ENCODE measurements at regions not wholly inside any gene's neighbourhood (a gene's known extent, or its start where the extent isn't known, plus 50 kb on each side); places are given as distances from the start of the nearest gene placed in this dataset.

DNA sequence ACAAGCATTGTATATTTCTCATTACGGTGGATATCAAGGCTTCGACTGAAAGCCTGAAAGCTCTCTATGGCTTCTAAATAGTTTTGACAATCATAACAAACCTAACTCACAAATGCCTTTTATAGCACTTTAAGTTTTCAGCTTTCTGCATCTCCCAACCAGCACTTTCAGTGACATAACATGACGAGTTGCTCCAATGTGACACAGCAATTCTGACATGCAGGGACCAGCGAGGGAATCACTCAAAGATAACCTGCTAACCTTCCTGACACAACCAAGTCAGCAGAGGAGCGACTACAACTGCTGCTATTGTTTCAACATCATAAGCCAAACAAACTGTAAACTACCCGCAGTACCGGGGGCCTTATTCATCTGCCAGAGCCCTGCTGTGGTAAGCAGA, 95.7 kb upstream of the CDH20 start:
- Histone ChIP-seq H3K27me3 (ENCODE audit: control insufficient read depth, insufficient read depth, low read length) (no peaks in the 10 kb centered on the region), H3K4me3 (ENCODE audit: low read length) (no peak overlapping the region), H3K4me1 (ENCODE audit: control insufficient read depth, insufficient read depth, low read length) (no peaks in the 10 kb centered on the region), H3K27ac (ENCODE audit: low read length) (no peak overlapping the region), H3K9me3 (replicated peaks; ENCODE audit: control insufficient read depth, low read depth, low read length) (peaks cover 3% of the 10 kb centered on the region), H3K36me3 (ENCODE audit: control insufficient read depth, insufficient read depth, low read length) (no peaks in the 10 kb centered on the region)
- 89% methylated on average over 3 of the region's 7 CpGs for WGBS (ENCODE audit: insufficient coverage)
- DNase-seq: no peak

DNA sequence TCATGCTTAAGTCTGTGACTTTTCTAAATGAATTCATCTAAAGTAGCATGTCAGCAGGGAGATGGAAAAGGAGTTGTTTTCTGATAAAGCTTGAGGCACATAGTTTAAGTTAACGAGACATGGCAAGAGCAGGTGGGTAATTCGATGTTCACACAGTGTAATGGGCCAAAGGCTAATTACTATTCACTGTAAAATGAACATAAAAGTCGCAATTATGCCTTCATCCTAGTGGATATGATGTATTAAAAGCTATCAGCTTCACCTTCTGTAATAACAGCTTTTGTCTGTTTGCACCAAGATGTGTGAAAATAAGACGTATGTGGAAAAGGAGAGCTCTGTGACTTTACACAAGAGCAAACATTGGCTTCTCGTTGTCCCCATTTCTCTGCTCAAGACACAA, 94.2 kb upstream of the CDH20 start:
- no CpG with 5 or more reads among the region's 5 CpGs for WGBS (ENCODE audit: insufficient coverage)
- Histone ChIP-seq H3K27me3 (ENCODE audit: control insufficient read depth, insufficient read depth, low read length) (no peaks in the 10 kb centered on the region), H3K27ac (ENCODE audit: low read length) (no peak overlapping the region), H3K9me3 (replicated peaks; ENCODE audit: control insufficient read depth, low read depth, low read length) (peaks cover 3% of the 10 kb centered on the region), H3K36me3 (ENCODE audit: control insufficient read depth, insufficient read depth, low read length) (no peaks in the 10 kb centered on the region), H3K4me3 (ENCODE audit: low read length) (no peak overlapping the region), H3K4me1 (ENCODE audit: control insufficient read depth, insufficient read depth, low read length) (no peaks in the 10 kb centered on the region)
- DNase-seq: no peak

DNA sequence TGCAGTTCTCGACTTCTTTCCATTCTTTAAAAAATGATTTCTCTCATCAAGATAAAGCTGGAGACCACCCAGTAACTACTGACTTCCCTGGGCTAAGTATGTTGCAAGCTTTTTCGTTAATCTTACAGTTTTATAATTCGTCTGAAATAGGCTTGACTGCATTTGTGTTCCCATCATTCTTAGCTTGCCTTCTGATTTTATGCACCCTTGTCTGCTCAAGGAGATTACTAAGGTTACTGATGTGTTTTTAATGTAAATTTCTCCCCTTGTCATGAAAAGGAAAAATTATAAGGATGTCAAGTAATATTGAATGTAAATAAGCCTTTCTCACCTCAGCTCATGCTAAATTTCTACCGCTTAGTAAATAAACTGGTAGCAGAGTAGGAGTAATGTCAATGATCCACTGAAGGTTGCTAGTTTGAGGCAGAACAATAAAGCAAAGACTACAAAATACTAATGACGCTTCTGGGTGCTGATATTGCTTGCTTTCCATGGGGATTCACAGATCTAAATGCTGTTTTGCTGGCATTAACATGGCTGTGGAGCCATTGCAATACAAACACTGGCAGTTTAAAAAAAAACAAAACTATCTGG, 91.9 kb upstream of the CDH20 start:
- no peak overlapping the region for H3K4me3 ChIP-seq (ENCODE audit: low read length)
- 80% methylated on average over 1 of the region's 5 CpGs for WGBS (ENCODE audit: insufficient coverage)
- no peaks in the 10 kb centered on the region for H3K36me3 ChIP-seq (ENCODE audit: control insufficient read depth, insufficient read depth, low read length)
- H3K4me1 ChIP-seq (ENCODE audit: control insufficient read depth, insufficient read depth, low read length): no peaks in the 10 kb centered on the region
- no peak overlapping the region for H3K27ac ChIP-seq (ENCODE audit: low read length)
- DNase-seq: no peak
- no peaks in the 10 kb centered on the region for H3K27me3 ChIP-seq (ENCODE audit: control insufficient read depth, insufficient read depth, low read length)
- peaks cover 3% of the 10 kb centered on the region for H3K9me3 ChIP-seq (replicated peaks; ENCODE audit: control insufficient read depth, low read depth, low read length)

DNA sequence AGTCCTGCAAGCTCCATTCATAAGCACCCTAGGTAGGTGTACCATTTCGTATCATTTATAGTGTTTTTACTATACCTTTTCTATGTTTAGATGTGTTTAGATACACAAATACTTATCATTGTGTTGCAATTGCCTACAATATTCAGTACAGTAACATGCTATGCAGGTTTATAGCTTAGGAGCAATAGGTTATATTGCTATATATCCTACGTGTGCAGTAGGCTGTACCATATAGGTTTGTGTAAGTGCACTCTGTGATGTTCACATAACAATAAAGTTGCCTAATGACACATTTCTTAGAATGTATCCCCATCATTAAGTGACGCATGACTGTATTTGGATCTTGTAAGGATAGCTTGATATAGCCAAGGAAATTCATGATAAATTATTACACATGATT, 88.6 kb upstream of the CDH20 start:
- no CpG with 5 or more reads among the region's 3 CpGs for WGBS (ENCODE audit: insufficient coverage)
- DNase-seq: no peak
- Histone ChIP-seq H3K27ac (ENCODE audit: low read length) (no peak overlapping the region), H3K27me3 (ENCODE audit: control insufficient read depth, insufficient read depth, low read length) (no peaks in the 10 kb centered on the region), H3K4me1 (ENCODE audit: control insufficient read depth, insufficient read depth, low read length) (no peaks in the 10 kb centered on the region), H3K4me3 (ENCODE audit: low read length) (no peak overlapping the region), H3K36me3 (ENCODE audit: control insufficient read depth, insufficient read depth, low read length) (no peaks in the 10 kb centered on the region), H3K9me3 (replicated peaks; ENCODE audit: control insufficient read depth, low read depth, low read length) (no peaks in the 10 kb centered on the region)

DNA sequence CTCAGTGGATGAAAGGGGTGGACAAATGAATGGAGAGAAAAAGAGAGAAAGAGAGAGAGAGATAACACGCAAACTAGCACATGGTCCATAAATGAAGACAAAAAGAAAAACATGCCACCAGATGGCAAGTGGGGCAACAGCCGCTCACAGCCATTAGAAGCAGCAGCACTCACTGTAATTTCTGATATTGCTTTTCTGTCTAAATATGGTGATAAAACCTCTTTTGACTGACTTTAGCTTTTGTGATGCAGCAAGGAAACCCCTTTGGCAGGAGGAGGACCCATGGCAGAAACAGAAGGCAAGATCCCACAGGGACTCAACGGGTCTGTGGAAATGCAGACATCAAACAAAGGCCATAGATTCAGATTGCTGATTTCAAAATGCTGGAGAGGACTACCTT, 88.0 kb upstream of the CDH20 start:
- Histone ChIP-seq H3K4me1 (ENCODE audit: control insufficient read depth, insufficient read depth, low read length) (no peaks in the 10 kb centered on the region), H3K9me3 (replicated peaks; ENCODE audit: control insufficient read depth, low read depth, low read length) (no peaks in the 10 kb centered on the region), H3K36me3 (ENCODE audit: control insufficient read depth, insufficient read depth, low read length) (no peaks in the 10 kb centered on the region), H3K27me3 (ENCODE audit: control insufficient read depth, insufficient read depth, low read length) (no peaks in the 10 kb centered on the region), H3K4me3 (ENCODE audit: low read length) (no peak overlapping the region), H3K27ac (ENCODE audit: low read length) (no peak overlapping the region)
- 90% methylated on average over 3 of the region's 3 CpGs for WGBS (ENCODE audit: insufficient coverage)
- no peak for DNase-seq

DNA sequence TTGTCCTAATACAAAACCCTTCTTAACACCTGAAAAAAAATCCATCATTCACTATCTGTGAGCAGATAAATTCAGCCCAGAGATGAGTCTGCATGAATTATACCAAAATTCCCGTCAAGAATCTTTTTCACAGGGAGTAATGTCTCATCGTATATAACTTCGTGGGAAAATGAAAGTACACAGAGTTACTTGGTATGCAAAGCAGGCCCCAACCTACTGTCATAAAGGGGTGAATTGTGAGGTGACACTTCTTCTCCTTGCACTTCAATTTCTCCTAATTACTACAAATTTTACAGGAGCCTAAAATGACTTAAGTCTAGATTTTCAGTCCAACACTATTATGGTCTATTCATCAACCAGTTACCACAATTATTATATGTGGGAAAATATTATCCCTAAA, 84.6 kb upstream of the CDH20 start:
- no CpG with 5 or more reads among the region's 3 CpGs for WGBS (ENCODE audit: insufficient coverage)
- H3K9me3 ChIP-seq (replicated peaks; ENCODE audit: control insufficient read depth, low read depth, low read length): no peaks in the 10 kb centered on the region
- H3K4me3 ChIP-seq (ENCODE audit: low read length): no peak overlapping the region
- no peaks in the 10 kb centered on the region for H3K4me1 ChIP-seq (ENCODE audit: control insufficient read depth, insufficient read depth, low read length)
- no peak for DNase-seq
- no peaks in the 10 kb centered on the region for H3K36me3 ChIP-seq (ENCODE audit: control insufficient read depth, insufficient read depth, low read length)
- no peaks in the 10 kb centered on the region for H3K27me3 ChIP-seq (ENCODE audit: control insufficient read depth, insufficient read depth, low read length)
- no peak overlapping the region for H3K27ac ChIP-seq (ENCODE audit: low read length)

DNA sequence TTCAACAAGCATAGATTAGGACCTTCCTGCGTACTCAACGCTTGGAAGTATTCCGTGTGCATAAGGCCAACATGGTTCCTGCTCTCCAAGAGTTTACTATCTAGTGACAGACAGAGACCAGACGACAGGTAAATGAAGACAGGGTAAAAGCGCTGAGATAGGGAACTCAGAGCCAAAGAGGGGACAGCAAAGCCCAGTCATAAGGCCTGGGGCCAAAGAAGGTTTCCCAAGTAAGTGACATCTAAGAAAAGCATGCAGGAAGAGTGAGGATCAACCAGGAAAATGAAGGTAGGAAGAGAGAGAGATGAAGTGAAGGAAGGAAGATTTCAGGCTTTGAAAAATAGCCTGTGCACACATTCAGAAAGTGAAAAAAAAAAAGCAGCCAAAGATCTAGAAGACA, 76.9 kb upstream of the CDH20 start:
- H3K36me3 ChIP-seq (ENCODE audit: control insufficient read depth, insufficient read depth, low read length): no peaks in the 10 kb centered on the region
- no peaks in the 10 kb centered on the region for H3K27me3 ChIP-seq (ENCODE audit: control insufficient read depth, insufficient read depth, low read length)
- no peak for DNase-seq
- WGBS (ENCODE audit: insufficient coverage): 93% methylated on average over 5 of the region's 5 CpGs
- H3K9me3 ChIP-seq (replicated peaks; ENCODE audit: control insufficient read depth, low read depth, low read length): no peaks in the 10 kb centered on the region
- no peak overlapping the region for H3K27ac ChIP-seq (ENCODE audit: low read length)
- no peaks in the 10 kb centered on the region for H3K4me1 ChIP-seq (ENCODE audit: control insufficient read depth, insufficient read depth, low read length)
- no peak overlapping the region for H3K4me3 ChIP-seq (ENCODE audit: low read length)

DNA sequence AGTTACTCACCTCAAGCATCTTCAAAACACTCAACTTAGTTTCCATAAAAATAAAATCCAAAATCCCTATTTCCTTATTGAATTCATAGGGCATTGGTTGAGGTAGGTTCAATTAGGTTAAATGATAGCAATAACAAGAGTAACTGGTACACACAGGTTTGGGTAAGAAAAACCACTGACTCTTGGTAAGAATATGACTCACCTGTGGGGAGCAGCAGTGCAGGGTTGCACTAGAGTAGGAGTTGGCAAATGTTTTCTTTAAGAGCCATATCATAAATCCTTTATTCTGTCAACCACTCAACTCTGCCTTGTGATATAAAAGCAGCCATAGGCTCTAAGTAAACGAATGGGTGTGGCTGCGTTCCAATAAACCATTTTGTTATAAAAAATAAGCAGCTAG, 71.4 kb upstream of the CDH20 start:
- H3K9me3 ChIP-seq (replicated peaks; ENCODE audit: control insufficient read depth, low read depth, low read length): no peaks in the 10 kb centered on the region
- no peak overlapping the region for H3K27ac ChIP-seq (ENCODE audit: low read length)
- no peaks in the 10 kb centered on the region for H3K36me3 ChIP-seq (ENCODE audit: control insufficient read depth, insufficient read depth, low read length)
- no peaks in the 10 kb centered on the region for H3K27me3 ChIP-seq (ENCODE audit: control insufficient read depth, insufficient read depth, low read length)
- no peaks in the 10 kb centered on the region for H3K4me1 ChIP-seq (ENCODE audit: control insufficient read depth, insufficient read depth, low read length)
- DNase-seq: no peak
- no peak overlapping the region for H3K4me3 ChIP-seq (ENCODE audit: low read length)
- WGBS (ENCODE audit: insufficient coverage): no CpG with 5 or more reads among the region's 2 CpGs

DNA sequence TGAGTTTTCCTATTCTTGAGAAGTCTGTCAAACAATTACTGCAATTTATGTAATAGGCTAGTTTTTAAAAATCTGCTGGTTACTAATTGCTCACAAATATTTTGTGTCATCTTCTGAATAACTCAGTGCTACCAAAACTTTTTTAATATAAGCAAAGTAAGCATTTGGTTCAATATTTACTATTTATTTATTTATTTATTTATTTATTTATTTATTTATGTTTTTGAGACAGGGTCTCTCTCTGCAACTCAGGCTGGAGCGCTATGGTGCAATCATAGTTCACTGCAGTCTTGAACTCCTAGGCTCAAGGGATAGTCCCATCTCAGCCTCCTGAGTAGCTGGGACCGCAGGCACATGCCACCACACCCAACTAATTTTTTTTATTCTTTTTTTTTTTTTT, 60.4 kb upstream of the CDH20 start:
- no CpG with 5 or more reads among the region's 2 CpGs for WGBS (ENCODE audit: insufficient coverage)
- no peaks in the 10 kb centered on the region for H3K27me3 ChIP-seq (ENCODE audit: control insufficient read depth, insufficient read depth, low read length)
- H3K4me1 ChIP-seq (ENCODE audit: control insufficient read depth, insufficient read depth, low read length): no peaks in the 10 kb centered on the region
- no peak for DNase-seq
- H3K36me3 ChIP-seq (ENCODE audit: control insufficient read depth, insufficient read depth, low read length): no peaks in the 10 kb centered on the region
- no peaks in the 10 kb centered on the region for H3K9me3 ChIP-seq (replicated peaks; ENCODE audit: control insufficient read depth, low read depth, low read length)
- H3K27ac ChIP-seq (ENCODE audit: low read length): no peak overlapping the region
- H3K4me3 ChIP-seq (ENCODE audit: low read length): no peak overlapping the region

DNA sequence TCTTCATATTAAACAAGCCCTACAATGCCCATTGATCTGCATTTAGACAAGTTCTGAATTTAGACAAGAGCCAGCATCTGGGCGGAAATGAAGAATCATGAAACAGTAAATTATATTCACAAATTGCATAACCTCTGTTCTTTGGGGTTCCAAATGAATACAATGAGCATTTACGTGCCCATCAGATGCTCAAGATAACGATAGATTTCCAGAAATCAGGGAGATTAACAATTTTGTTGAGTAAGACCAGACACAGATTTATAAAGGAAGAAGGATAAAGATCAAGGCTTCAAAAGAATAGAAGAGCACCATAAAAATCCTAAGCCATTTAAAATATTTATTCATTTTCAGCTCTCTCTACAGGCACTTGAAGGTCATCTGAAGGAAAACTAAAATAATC, 59.7 kb upstream of the CDH20 start:
- WGBS (ENCODE audit: insufficient coverage): no CpG with 5 or more reads among the region's 3 CpGs
- no peaks in the 10 kb centered on the region for H3K27me3 ChIP-seq (ENCODE audit: control insufficient read depth, insufficient read depth, low read length)
- DNase-seq: no peak

DNA sequence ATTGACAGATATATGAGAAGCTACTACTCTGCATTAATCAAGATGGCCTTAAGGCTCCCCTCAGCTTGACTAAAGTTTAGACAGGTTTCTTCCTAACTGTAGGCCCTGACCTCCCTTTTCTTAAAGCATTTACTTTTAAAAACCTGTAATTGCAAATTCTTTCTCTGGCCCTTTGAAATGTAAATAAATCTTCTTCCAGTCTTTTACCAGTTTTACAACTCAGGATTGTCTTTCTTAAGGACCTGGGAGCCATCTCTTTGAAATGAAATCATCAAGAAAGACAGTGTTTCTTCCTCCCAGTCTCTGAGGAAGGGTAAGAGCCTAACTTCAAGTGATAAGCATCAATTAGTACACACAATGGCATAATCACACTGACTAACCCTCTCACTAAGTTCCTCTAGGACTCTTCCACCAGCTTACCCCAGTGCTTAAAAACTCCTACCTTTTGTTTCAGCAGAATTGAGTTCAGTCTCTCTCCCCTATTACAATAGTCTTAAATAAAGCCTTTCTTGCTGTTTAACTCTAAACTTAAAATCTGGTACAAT, 58.7 kb upstream of the CDH20 start:
- no peaks in the 10 kb centered on the region for H3K4me1 ChIP-seq (ENCODE audit: control insufficient read depth, insufficient read depth, low read length)
- H3K4me3 ChIP-seq (ENCODE audit: low read length): no peak overlapping the region
- H3K27me3 ChIP-seq (ENCODE audit: control insufficient read depth, insufficient read depth, low read length): no peaks in the 10 kb centered on the region
- H3K27ac ChIP-seq (ENCODE audit: low read length): no peak overlapping the region
- DNase-seq: no peak
- H3K36me3 ChIP-seq (ENCODE audit: control insufficient read depth, insufficient read depth, low read length): no peaks in the 10 kb centered on the region
- no peaks in the 10 kb centered on the region for H3K9me3 ChIP-seq (replicated peaks; ENCODE audit: control insufficient read depth, low read depth, low read length)

More for the DNA sequence above, 59.7 kb upstream of the CDH20 start:
- Histone ChIP-seq H3K4me3 (ENCODE audit: low read length) (no peak overlapping the region), H3K9me3 (replicated peaks; ENCODE audit: control insufficient read depth, low read depth, low read length) (no peaks in the 10 kb centered on the region), H3K4me1 (ENCODE audit: control insufficient read depth, insufficient read depth, low read length) (no peaks in the 10 kb centered on the region), H3K36me3 (ENCODE audit: control insufficient read depth, insufficient read depth, low read length) (no peaks in the 10 kb centered on the region), H3K27ac (ENCODE audit: low read length) (no peak overlapping the region)

Measured in muscle of leg (tissue), 3 donors.